ENCODE measurements at regions not wholly inside any gene's neighbourhood (a gene's known extent, or its start where the extent isn't known, plus 50 kb on each side); places are given as distances from the start of the nearest gene placed in this dataset.

DNA sequence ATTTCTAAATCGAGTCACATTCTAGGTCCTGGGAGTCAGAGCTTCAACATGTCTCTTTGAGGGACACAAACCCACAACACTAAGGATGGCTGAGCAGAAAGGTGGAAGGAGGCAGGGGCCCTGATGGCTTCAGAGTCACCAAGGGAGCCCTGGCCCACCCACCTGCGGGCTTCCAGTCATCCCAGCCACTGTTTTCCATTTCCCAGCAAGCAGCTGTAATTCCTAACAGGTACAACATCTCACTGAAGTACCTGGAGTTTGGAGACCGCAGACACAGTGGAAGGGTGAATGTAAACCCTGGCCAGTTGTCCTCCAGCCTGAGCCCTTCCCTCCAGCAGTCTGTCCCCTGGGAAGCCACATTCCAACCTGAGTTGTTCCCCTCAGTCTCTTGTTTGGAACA, 562.8 kb downstream of the TBC1D22A start:
- no peak for TF ChIP-seq POLR2A (IDR thresholded peaks at IDR 0.05)
- TF ChIP-seq, protein P1, sequence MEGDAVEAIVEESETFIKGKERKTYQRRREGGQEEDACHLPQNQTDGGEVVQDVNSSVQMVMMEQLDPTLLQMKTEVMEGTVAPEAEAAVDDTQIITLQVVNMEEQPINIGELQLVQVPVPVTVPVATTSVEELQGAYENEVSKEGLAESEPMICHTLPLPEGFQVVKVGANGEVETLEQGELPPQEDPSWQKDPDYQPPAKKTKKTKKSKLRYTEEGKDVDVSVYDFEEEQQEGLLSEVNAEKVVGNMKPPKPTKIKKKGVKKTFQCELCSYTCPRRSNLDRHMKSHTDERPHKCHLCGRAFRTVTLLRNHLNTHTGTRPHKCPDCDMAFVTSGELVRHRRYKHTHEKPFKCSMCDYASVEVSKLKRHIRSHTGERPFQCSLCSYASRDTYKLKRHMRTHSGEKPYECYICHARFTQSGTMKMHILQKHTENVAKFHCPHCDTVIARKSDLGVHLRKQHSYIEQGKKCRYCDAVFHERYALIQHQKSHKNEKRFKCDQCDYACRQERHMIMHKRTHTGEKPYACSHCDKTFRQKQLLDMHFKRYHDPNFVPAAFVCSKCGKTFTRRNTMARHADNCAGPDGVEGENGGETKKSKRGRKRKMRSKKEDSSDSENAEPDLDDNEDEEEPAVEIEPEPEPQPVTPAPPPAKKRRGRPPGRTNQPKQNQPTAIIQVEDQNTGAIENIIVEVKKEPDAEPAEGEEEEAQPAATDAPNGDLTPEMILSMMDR (IDR thresholded peaks at IDR 0.05 in 8 of 11, conservative IDR thresholded peaks at IDR 0.05 in 3 of 11) = no peak

All from spleen (tissue), 7 donors.